ENCODE measurements at regions not wholly inside any gene's neighbourhood (a gene's known extent, or its start where the extent isn't known, plus 50 kb on each side); places are given as distances from the start of the nearest gene placed in this dataset.

DNA sequence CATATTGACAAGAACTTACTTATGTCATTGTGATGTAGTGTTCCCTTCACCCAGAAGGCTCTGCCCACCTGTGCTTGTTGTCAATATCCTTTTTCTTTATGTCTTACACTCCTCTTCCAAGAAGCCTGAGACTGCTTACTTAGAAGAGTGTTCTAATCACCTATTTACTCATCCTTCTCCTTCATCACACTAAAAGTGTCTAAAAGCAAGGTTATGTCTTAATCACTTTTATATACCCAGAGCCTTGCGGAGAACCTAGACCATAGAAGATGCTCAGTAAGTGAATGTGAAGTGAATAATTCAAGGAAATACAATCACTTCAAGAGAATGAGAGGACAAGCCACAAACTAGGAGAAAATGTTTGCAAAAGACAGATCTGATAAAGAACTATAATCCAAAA is 177.6 kb upstream of the S100G start (continued):
- TF ChIP-seq ZBTB40 (IDR thresholded peaks at IDR 0.05; ENCODE audit: borderline replicate concordance) = no peak
- no peak for TF ChIP-seq TBL1XR1 (IDR thresholded peaks at IDR 0.05; ENCODE audit: low read depth, low read length)
- no peak for TF ChIP-seq MYB (IDR thresholded peaks at IDR 0.05; ENCODE audit: borderline replicate concordance, low read depth, low read length)
- no peak for TF ChIP-seq CTCF (IDR thresholded peaks at IDR 0.05 in 2 of 3, conservative IDR thresholded peaks at IDR 0.05 in 1 of 3; ENCODE audit: control insufficient read depth in 2 of 3, extremely low read depth in 1 of 3, insufficient read depth in 1 of 3, low read depth in 3 of 3, low read length in 3 of 3)
- no peak for TF ChIP-seq PBX3 (IDR thresholded peaks at IDR 0.05; ENCODE audit: insufficient replicate concordance, low read depth, low read length)

All from GM12878 (cell line).